ENCODE measurements at regions not wholly inside any gene's neighbourhood (a gene's known extent, or its start where the extent isn't known, plus 50 kb on each side); places are given as distances from the start of the nearest gene placed in this dataset.
A peak's percentile ranks its signal among the peaks of the same experiment; 100 is the strongest.

DNA sequence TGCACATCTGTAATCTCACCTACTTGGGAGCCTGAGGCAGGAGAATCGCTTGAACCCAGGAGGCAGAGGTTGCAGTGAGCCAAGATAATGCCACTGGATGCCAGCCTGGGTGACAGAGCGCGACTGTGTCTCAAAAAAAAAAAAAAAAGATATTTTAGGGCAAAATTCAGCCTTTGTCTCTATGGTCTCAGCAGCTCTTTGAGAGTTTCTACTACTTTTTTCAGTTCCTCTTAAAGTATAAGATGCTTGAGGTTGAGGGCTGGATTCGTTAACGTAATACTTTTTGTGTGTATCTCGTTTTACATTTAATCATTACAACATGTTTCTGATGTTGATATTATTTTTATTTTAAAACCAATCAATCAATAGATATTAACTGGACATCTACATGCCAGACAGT, 381.2 kb upstream of the TBL1XR1 start:
- Mint-ChIP-seq H3K4me3 (no peak overlapping the region), H3K27ac (no peak overlapping the region), H3K9me3 (no peaks in the 10 kb centered on the region), H3K27me3 (ENCODE audit: low read depth) (no peaks in the 10 kb centered on the region), H3K36me3 (ENCODE audit: low read depth) (no peaks in the 10 kb centered on the region), H3K4me1 (ENCODE audit: low read depth) (no peaks in the 10 kb centered on the region)
- no peak for DNase-seq
- CTCF ChIA-PET, result no interaction called here
- intact Hi-C loops (cut with micrococcal nuclease), result no loop called here

DNA sequence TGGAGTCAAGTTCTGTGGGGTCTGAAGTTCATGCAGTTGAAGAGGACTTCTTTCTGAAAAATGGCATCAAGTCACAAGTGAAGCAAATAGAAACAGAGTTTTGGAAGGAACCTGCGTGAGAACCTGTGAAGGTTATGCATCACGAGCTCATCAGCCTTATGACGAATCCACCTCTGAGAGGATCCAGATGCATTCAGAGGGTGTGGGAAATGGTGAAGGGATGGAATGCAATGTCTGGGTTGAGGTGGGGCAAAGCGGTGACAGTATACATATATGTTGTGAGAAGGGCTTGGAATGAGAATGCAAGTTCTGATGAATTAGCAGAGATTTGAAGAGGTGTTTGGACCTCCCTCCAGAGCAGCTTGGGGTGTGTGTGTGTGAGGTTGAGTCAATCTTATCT, 382.1 kb upstream of the TBL1XR1 start:
- Mint-ChIP-seq H3K27ac (no peak overlapping the region), H3K9me3 (no peaks in the 10 kb centered on the region), H3K4me1 (ENCODE audit: low read depth) (no peaks in the 10 kb centered on the region), H3K4me3 (no peak overlapping the region), H3K36me3 (ENCODE audit: low read depth) (no peaks in the 10 kb centered on the region), H3K27me3 (ENCODE audit: low read depth) (no peaks in the 10 kb centered on the region)
- CTCF ChIA-PET, result no interaction called here
- DNase-seq, result no peak
- intact Hi-C loops (cut with micrococcal nuclease), result no loop called here

DNA sequence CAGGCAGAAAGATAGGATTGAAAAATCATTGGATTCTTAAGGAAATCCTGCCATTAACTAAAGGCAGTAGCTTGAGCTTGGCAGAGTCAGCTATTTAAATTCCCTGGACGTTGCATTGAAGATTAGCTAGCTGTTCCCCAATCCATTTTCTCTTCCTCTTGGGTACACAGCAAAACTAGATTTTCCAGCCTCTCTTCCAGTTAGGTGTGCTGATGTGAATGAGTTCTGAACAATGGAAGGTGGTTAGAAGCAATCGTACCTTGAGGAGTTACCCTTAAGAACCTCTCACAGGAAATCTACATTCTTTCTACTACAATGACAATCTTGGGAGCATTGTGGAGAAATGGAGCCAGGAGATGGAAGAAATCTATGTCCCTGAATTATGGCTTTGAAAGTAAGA, 383.2 kb upstream of the TBL1XR1 start:
- no peaks in the 10 kb centered on the region for H3K27me3 Mint-ChIP-seq (ENCODE audit: low read depth)
- no peaks in the 10 kb centered on the region for H3K36me3 Mint-ChIP-seq (ENCODE audit: low read depth)
- CTCF ChIA-PET, result no interaction called here
- H3K4me1 Mint-ChIP-seq (ENCODE audit: low read depth), result no peaks in the 10 kb centered on the region
- no peak for DNase-seq
- H3K9me3 Mint-ChIP-seq, result no peaks in the 10 kb centered on the region
- intact Hi-C loops (cut with micrococcal nuclease), result no loop called here
- H3K27ac Mint-ChIP-seq, result no peak overlapping the region
- H3K4me3 Mint-ChIP-seq, result no peak overlapping the region

DNA sequence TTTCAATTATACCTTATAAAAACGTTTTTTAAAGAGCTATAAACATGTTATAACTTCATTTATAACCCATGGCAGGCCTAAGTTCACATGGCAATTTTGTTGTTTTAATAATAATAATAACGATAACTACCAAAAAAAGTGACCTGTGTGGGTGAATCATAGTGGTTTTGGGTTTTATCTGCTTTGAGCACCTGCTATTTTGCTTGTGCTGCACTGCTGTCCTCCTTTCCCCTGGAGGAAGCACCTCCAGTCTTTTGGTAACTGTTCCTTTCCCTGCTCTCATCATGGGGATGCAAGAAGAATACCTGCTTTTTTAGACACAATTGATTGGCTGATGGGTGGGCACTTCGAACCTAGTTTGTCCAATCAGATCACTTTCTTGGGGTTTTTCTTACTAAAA, 388.0 kb upstream of the TBL1XR1 start:
- DNase-seq, result no peak
- CTCF ChIA-PET, result no interaction called here
- Mint-ChIP-seq H3K9me3 (peaks cover 6% of the 10 kb centered on the region), H3K36me3 (ENCODE audit: low read depth) (no peaks in the 10 kb centered on the region), H3K4me3 (no peak overlapping the region), H3K27me3 (ENCODE audit: low read depth) (no peaks in the 10 kb centered on the region), H3K4me1 (ENCODE audit: low read depth) (peaks cover 7% of the 10 kb centered on the region), H3K27ac (no peak overlapping the region)
- intact Hi-C loops (cut with micrococcal nuclease), result no loop called here

- no peaks in the 10 kb centered on the region for H3K36me3 Mint-ChIP-seq (ENCODE audit: low read depth)
- H3K27ac Mint-ChIP-seq, result no peak overlapping the region
Measured at GRCh38 chr3:177589041-177589650, 391.9 kb upstream of the TBL1XR1 start.

DNA sequence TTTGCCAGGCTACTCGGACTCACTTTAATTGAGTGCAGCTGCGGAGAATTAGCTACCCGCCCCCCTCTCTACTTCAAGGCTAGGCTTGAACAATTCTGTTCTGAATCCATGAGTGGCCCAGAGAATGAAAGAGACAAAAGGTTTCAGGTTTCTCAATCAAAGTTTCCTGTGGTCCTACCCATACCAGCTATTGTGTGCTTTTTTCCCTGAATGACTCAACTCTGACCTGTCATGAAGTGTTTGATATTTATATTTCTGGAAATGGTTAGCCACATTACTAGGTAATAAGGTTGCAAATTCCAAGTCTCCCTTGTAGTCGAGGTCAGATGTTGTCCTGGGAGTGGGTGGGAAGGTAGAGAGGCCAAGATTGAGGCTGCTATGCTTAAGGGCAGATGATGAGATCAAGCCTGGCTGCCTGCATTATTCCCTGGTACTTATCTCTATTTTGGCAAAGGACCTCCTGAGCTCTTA, 392.7 kb upstream of the TBL1XR1 start:
- intact Hi-C loops (cut with micrococcal nuclease), result loop anchor here (5.0 to 10.0 kb wide), 2 partner anchors 412 to 535 kb away; no protein-coding TSS in a partner anchor
- no peaks in the 10 kb centered on the region for H3K36me3 Mint-ChIP-seq (ENCODE audit: low read depth)
- no peaks in the 10 kb centered on the region for H3K27me3 Mint-ChIP-seq (ENCODE audit: low read depth)
- H3K4me3 Mint-ChIP-seq, result no peak overlapping the region
- H3K9me3 Mint-ChIP-seq, result peaks cover 6% of the 10 kb centered on the region
- CTCF ChIA-PET, result no interaction called here
- H3K4me1 Mint-ChIP-seq (ENCODE audit: low read depth), result peaks cover 28% of the 10 kb centered on the region
- no peak overlapping the region for H3K27ac Mint-ChIP-seq
- DNase-seq, result no peak

More at GRCh38 chr3:177589041-177589650, 391.9 kb upstream of the TBL1XR1 start:
- Mint-ChIP-seq H3K9me3 (peaks cover 6% of the 10 kb centered on the region), H3K4me3 (no peak overlapping the region), H3K4me1 (ENCODE audit: low read depth) (peaks cover 28% of the 10 kb centered on the region), H3K27me3 (ENCODE audit: low read depth) (no peaks in the 10 kb centered on the region)
- intact Hi-C loops (cut with micrococcal nuclease), result no loop called here
- no peak for DNase-seq
- CTCF ChIA-PET, result interaction anchor here (0.6 kb wide), 1 partner anchor 24 kb away, joined by 6 read pairs; no protein-coding TSS in a partner anchor

- CTCF ChIA-PET, result no interaction called here
Measured at GRCh38 chr3:177590826-177591225, 393.5 kb upstream of the TBL1XR1 start.

GRCh38 chr3:177591379-177591778, 394.1 kb upstream of the TBL1XR1 start:
- no peaks in the 10 kb centered on the region for H3K27me3 Mint-ChIP-seq (ENCODE audit: low read depth)
- intact Hi-C loops (cut with micrococcal nuclease), result loop anchor here (5.0 to 10.0 kb wide), 2 partner anchors 411 to 537 kb away; no protein-coding TSS in a partner anchor
- no peaks in the 10 kb centered on the region for H3K36me3 Mint-ChIP-seq (ENCODE audit: low read depth)
- peak; percentile 13 for DNase-seq
- H3K9me3 Mint-ChIP-seq, result peaks cover 6% of the 10 kb centered on the region
- H3K27ac Mint-ChIP-seq, result no peak overlapping the region
- H3K4me3 Mint-ChIP-seq, result no peak overlapping the region
- peaks cover 38% of the 10 kb centered on the region for H3K4me1 Mint-ChIP-seq (ENCODE audit: low read depth)
- CTCF ChIA-PET, result interaction anchor here (0.6 kb wide), 1 partner anchor 521 kb away, joined by 3 read pairs; no protein-coding TSS in a partner anchor

More at GRCh38 chr3:177590826-177591225, 393.5 kb upstream of the TBL1XR1 start:
- H3K27me3 Mint-ChIP-seq (ENCODE audit: low read depth), result no peaks in the 10 kb centered on the region
- peaks cover 6% of the 10 kb centered on the region for H3K9me3 Mint-ChIP-seq
- no peak overlapping the region for H3K4me3 Mint-ChIP-seq
- DNase-seq, result no peak
- no peaks in the 10 kb centered on the region for H3K36me3 Mint-ChIP-seq (ENCODE audit: low read depth)
- peak overlapping the region; percentile 38 for H3K27ac Mint-ChIP-seq
- intact Hi-C loops (cut with micrococcal nuclease), result loop anchor here (5.0 to 10.0 kb wide), 2 partner anchors 411 to 536 kb away; no protein-coding TSS in a partner anchor
- H3K4me1 Mint-ChIP-seq (ENCODE audit: low read depth), result peaks cover 33% of the 10 kb centered on the region

DNA sequence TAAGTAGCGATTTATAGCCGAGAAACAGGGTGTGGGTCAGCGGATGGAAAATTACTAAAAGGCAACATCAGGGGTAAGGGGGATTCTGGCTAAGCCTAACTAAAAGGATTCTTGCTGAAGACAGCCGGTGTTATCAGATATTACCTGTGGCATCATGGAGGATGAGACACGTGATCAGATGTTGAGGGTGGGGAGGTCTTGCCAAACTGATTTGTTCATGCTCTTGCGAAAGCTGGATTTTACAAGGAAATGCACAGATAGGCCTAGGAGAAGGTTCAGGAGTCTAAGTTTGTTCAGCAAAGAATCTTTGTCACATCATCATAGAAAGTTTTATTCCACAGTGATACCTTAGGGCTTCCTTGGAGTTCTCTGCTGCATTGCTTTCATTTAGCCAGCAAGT, 396.8 kb upstream of the TBL1XR1 start:
- Mint-ChIP-seq H3K36me3 (ENCODE audit: low read depth) (no peaks in the 10 kb centered on the region), H3K4me1 (ENCODE audit: low read depth) (peaks cover 65% of the 10 kb centered on the region), H3K9me3 (no peaks in the 10 kb centered on the region), H3K27ac (no peak overlapping the region), H3K4me3 (no peak overlapping the region), H3K27me3 (ENCODE audit: low read depth) (no peaks in the 10 kb centered on the region)
- CTCF ChIA-PET, result no interaction called here
- no peak for DNase-seq
- intact Hi-C loops (cut with micrococcal nuclease), result loop anchor here (5.0 to 10.0 kb wide), 2 partner anchors 408 to 539 kb away; no protein-coding TSS in a partner anchor

- peaks cover 68% of the 10 kb centered on the region for H3K4me1 Mint-ChIP-seq (ENCODE audit: low read depth)
- H3K9me3 Mint-ChIP-seq, result no peaks in the 10 kb centered on the region
- H3K27me3 Mint-ChIP-seq (ENCODE audit: low read depth), result no peaks in the 10 kb centered on the region
- H3K27ac Mint-ChIP-seq, result no peak overlapping the region
- CTCF ChIA-PET, result no interaction called here
- no peak for DNase-seq
- intact Hi-C loops (cut with micrococcal nuclease), result loop anchor here (2.0 to 10.0 kb wide), 6 partner anchors 49 to 541 kb away; partner anchors contain the start of gene TBL1XR1
- H3K36me3 Mint-ChIP-seq (ENCODE audit: low read depth), result no peaks in the 10 kb centered on the region
- H3K4me3 Mint-ChIP-seq, result no peak overlapping the region
Measured at GRCh38 chr3:177595530-177596188, 398.4 kb upstream of the TBL1XR1 start.

DNA sequence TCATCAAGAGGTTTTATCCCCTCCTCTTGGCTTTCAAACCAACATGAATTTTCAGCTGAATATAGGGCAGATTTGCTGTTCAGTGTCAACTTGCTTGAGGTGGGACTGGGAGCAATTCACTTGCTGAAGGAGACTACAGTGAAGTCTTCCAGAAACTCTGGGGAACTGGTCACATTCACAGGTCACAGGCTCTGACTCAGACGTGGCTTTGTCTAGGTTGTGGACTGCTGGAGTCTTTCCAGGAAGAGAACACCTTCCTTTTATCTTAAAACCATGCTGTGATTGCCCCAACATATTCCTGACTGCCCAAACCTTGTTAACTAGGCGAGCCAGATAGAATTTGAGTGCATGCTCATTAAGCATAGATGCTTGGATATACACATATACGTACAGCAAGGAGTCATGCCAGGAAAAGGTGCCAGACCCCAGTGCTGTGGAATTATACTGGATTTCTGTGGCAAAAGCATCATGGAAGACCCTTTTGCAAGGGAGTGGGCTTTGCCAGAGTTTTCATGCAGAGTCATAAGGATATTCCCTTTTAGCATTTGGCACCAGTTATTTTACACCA, 399.1 kb upstream of the TBL1XR1 start:
- Mint-ChIP-seq H3K4me1 (ENCODE audit: low read depth) (peaks cover 68% of the 10 kb centered on the region), H3K27me3 (ENCODE audit: low read depth) (no peaks in the 10 kb centered on the region), H3K4me3 (no peak overlapping the region), H3K9me3 (no peaks in the 10 kb centered on the region), H3K36me3 (ENCODE audit: low read depth) (no peaks in the 10 kb centered on the region), H3K27ac (no peak overlapping the region)
- no peak for DNase-seq
- intact Hi-C loops (cut with micrococcal nuclease), result loop anchor here (2.0 to 10.0 kb wide), 6 partner anchors 50 to 542 kb away; partner anchors contain the start of gene TBL1XR1
- CTCF ChIA-PET, result no interaction called here

- Mint-ChIP-seq H3K9me3 (no peaks in the 10 kb centered on the region), H3K4me1 (ENCODE audit: low read depth) (peaks cover 65% of the 10 kb centered on the region), H3K27me3 (ENCODE audit: low read depth) (no peaks in the 10 kb centered on the region), H3K27ac (no peak overlapping the region), H3K4me3 (no peak overlapping the region), H3K36me3 (ENCODE audit: low read depth) (no peaks in the 10 kb centered on the region)
- intact Hi-C loops (cut with micrococcal nuclease), result loop anchor here (2.0 to 10.0 kb wide), 6 partner anchors 50 to 542 kb away; partner anchors contain the start of gene TBL1XR1
- CTCF ChIA-PET, result no interaction called here
- DNase-seq, result no peak
Measured at GRCh38 chr3:177596816-177597271, 399.6 kb upstream of the TBL1XR1 start.
